ENCODE measurements at regions not wholly inside any gene's neighbourhood (a gene's known extent, or its start where the extent isn't known, plus 50 kb on each side); places are given as distances from the start of the nearest gene placed in this dataset.

- ATAC-seq (no peak), DNase-seq (no peak)
- intact Hi-C loops (cut with DNase I) = no loop called here
- Histone ChIP-seq H3K9me3 (no peaks in the 10 kb centered on the region), H3K4me3 (no peak overlapping the region), H3K27ac (no peak overlapping the region), H3K36me3 (no peaks in the 10 kb centered on the region), H3K4me1 (no peaks in the 10 kb centered on the region), H3K27me3 (peaks cover 0 to 18% (median 0%) of the 10 kb centered on the region in 7 donors)
- WGBS, 2 donors = 77 to 85% methylated on average over 1 of the region's 1 CpG
- no peak for TF ChIP-seq CTCF (IDR thresholded peaks at IDR 0.05)
These were observed 255.6 kb downstream of the TTC6 start for GRCh38 chr14:37851054-37851453.

DNA sequence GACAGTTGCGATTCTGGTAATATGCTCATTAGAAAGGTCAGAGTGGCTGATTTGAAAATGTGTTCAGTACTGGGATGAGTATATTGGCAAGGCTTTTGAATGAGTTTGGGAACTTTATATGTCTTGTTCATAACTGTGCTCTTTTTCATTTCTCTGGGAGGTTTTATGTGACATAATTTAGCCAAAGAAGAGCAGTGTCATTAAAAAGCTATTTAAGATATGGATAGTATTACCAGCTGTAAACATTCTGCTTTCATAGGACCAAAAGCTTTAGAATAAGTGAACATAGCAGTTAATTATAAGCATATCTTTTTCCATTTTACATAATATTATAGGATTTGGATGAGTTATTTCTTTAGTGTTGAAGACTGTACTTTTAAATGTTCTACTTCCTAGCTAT, 260.4 kb downstream of the TTC6 start:
- H3K9me3 ChIP-seq = no peaks in the 10 kb centered on the region
- DNase-seq = no peak
- H3K27me3 ChIP-seq = peaks cover 0 to 6% (median 0%) of the 10 kb centered on the region in 7 donors
- ATAC-seq = no peak
- WGBS, 2 donors = 92 to 93% methylated on average over 1 of the region's 1 CpG
- TF ChIP-seq CTCF (IDR thresholded peaks at IDR 0.05) = no peak
- H3K36me3 ChIP-seq = no peaks in the 10 kb centered on the region
- H3K27ac ChIP-seq = no peak overlapping the region
- intact Hi-C loops (cut with DNase I) = no loop called here
- no peaks in the 10 kb centered on the region for H3K4me1 ChIP-seq
- no peak overlapping the region for H3K4me3 ChIP-seq

DNA sequence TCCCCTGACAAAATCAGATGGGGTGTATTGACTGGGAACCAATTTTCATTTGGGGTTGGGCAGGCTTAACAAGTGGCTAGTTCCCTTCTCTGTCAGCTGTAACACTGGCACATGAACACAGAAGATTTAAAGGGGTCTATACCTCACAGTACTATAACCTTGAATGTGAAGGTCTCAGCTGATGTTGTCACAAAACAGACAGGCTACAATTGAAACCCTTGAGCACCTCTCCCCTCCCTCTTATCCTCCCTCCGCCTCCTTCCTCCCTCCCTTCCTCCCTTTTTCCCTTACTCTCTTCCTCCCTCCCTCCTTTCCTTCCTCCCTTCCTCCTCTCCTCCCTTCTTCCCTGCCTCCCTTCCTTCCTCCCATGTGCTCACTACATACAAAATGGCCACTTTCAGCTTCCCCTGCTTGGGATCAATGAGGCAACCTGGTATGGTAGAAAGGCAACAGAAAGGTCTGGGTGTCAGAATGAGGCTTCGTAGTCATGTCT, 262.4 kb downstream of the TTC6 start:
- no peaks in the 10 kb centered on the region for H3K36me3 ChIP-seq
- H3K9me3 ChIP-seq = no peaks in the 10 kb centered on the region
- no peak for TF ChIP-seq CTCF (IDR thresholded peaks at IDR 0.05)
- H3K4me3 ChIP-seq = no peak overlapping the region
- ATAC-seq = no peak
- intact Hi-C loops (cut with DNase I) = no loop called here
- H3K27ac ChIP-seq = no peak overlapping the region
- no peaks in the 10 kb centered on the region for H3K4me1 ChIP-seq
- H3K27me3 ChIP-seq = peaks cover 0 to 4% (median 0%) of the 10 kb centered on the region in 7 donors
- DNase-seq = no peak
- 79% methylated on average over 2 of the region's 2 CpGs for WGBS, 2 donors

DNA sequence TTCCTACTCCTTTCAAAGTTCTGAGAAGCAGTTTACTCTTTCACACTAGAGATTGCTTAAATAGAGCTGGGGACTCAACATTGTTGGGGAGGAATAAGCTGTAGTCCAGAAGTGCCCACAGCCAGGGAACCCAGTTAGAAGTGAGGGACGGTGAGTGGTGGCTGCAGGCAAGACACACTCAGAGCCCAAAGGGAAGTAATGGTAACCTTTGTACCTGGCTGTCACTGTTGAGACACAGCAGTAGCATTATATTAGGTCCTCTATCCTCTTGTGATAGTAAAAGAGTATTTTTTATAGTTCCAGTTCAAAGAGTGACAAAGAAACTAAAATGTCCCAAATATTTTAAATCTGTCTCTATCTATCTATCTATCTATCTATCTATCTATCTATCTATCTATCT, 263.3 kb downstream of the TTC6 start:
- intact Hi-C loops (cut with DNase I) = no loop called here
- Histone ChIP-seq H3K27ac (no peak overlapping the region), H3K4me1 (no peaks in the 10 kb centered on the region), H3K36me3 (no peaks in the 10 kb centered on the region), H3K9me3 (no peaks in the 10 kb centered on the region), H3K4me3 (no peak overlapping the region), H3K27me3 (peaks cover 0 to 4% (median 0%) of the 10 kb centered on the region in 7 donors)
- no peak for ATAC-seq
- no peak for TF ChIP-seq CTCF (IDR thresholded peaks at IDR 0.05)
- no peak for DNase-seq
- WGBS, 2 donors = 76 to 85% methylated on average over 1 of the region's 1 CpG

Data from heart right ventricle (tissue), 16 donors.